ENCODE measurements at regions not wholly inside any gene's neighbourhood (a gene's known extent, or its start where the extent isn't known, plus 50 kb on each side); places are given as distances from the start of the nearest gene placed in this dataset.

- Histone ChIP-seq H3K56ac (ENCODE audit: insufficient read length, low read depth, low read length) (no peak overlapping the region), H3K9ac (ENCODE audit: extremely low read depth, insufficient read length, low read length) (no peak overlapping the region), H2AK5ac (ENCODE audit: insufficient read length, low read length) (no peak overlapping the region), H3K4me1 (ENCODE audit: insufficient read depth, low read length) (peaks cover 4% of the 10 kb centered on the region; the same call in 1 of the 2 replicates), H3K27ac (ENCODE audit: insufficient read length, low read depth, low read length) (no peak overlapping the region), H2BK5ac (ENCODE audit: insufficient read length, low read length) (no peak overlapping the region), H4K20me1 (ENCODE audit: control insufficient read depth, insufficient read depth, insufficient read length) (no peaks in the 10 kb centered on the region), H3K4me2 (ENCODE audit: insufficient read depth, insufficient read length, low read length) (no peak overlapping the region), H3K4ac (ENCODE audit: low read depth, low read length) (no peak overlapping the region), H4K8ac (replicated peaks; ENCODE audit: insufficient read length, low read depth, low read length) (no peak overlapping the region), H3K23ac (ENCODE audit: insufficient read length, low read depth, low read length) (no peak overlapping the region), H3K79me1 (ENCODE audit: insufficient read depth, low read depth, low read length, poor library complexity, severe bottlenecking) (no peaks in the 10 kb centered on the region), H2BK12ac (ENCODE audit: insufficient read length, low read depth, low read length) (no peak overlapping the region), H3T11ph (ENCODE audit: low read length) (no peak overlapping the region), H3K23me2 (ENCODE audit: insufficient read length, low read depth, low read length, poor library complexity, severe bottlenecking) (no peaks in the 10 kb centered on the region), H2BK120ac (ENCODE audit: low read depth, low read length, poor library complexity, severe bottlenecking) (no peak overlapping the region), H2BK15ac (ENCODE audit: low read depth, low read length) (no peak overlapping the region), H2BK20ac (ENCODE audit: low read depth, low read length, poor library complexity, severe bottlenecking) (no peak overlapping the region), H3K9me3 (ENCODE audit: control insufficient read depth, low read depth, low read length) (no peaks in the 10 kb centered on the region), H3K27me3 (ENCODE audit: insufficient read depth, low read length) (no peaks in the 10 kb centered on the region), H3K79me2 (ENCODE audit: insufficient read depth, low read length) (no peaks in the 10 kb centered on the region; the same call in 1 of the 2 replicates), H4K5ac (ENCODE audit: insufficient read length, low read depth, low read length) (no peak overlapping the region), H2AFZ (ENCODE audit: low read length) (no peak overlapping the region), H3K18ac (ENCODE audit: insufficient read length, low read depth, low read length) (no peak overlapping the region), H4K91ac (ENCODE audit: insufficient read length, low read depth, low read length) (no peak overlapping the region), H3K14ac (ENCODE audit: insufficient read depth, low read length) (no peak overlapping the region)
- Mint-ChIP-seq H3K4me3 (no peak overlapping the region), H3K27ac (no peak overlapping the region), H3K36me3 (ENCODE audit: insufficient read depth in 1 of 3, low read depth in 3 of 3) (peaks cover 18 to 19% (median 18%) of the 10 kb centered on the region in 3 experiments), H3K4me1 (peaks cover 12 to 23% of the 10 kb centered on the region in 2 experiments), H3K9me3 (peaks cover 10 to 11% of the 10 kb centered on the region in 2 experiments), H3K27me3 (ENCODE audit: low read depth) (no peaks in the 10 kb centered on the region; the same call in 1 of the 2 replicates)
- no peak for DNase-seq
- WGBS (ENCODE audit: extremely low coverage, insufficient read length, low lambda C conversion rate) = no CpG with 5 or more reads among the region's 15 CpGs
- TF ChIP-seq CTCF (conservative IDR thresholded peaks at IDR 0.05) = no peak
These were observed 67.2 kb upstream of the CIBAR2 start for GRCh38 chr16:85179344-85180046.

All from H9 (cell line).